GM19035 (cell line): ENCODE measurements at regions not wholly inside any gene's neighbourhood (a gene's known extent, or its start where the extent isn't known, plus 50 kb on each side); places are given as distances from the start of the nearest gene placed in this dataset.
"Not testable (repeated sequence)": the region's sequence is repeated elsewhere in the genome, so short reads cannot be mapped to it uniquely, and the experiment has no call there.

Experiments used
- ATAC-seq: cut with Tn5 transposase; IDR thresholded peaks from one replicate; pipeline ENCODE4 v1.9.1; 2021; ENCODE audit not compliant: unreplicated experiment

GRCh38 chr19:28314756-28315155 lies 898.2 kb downstream of the UQCRFS1 start:
- ATAC-seq = no peak

GRCh38 chr19:28314287-28314686 lies 898.7 kb downstream of the UQCRFS1 start:
- no peak for ATAC-seq

- no peak for ATAC-seq
Observed at GRCh38 chr19:28313633-28314032, 899.3 kb downstream of the UQCRFS1 start.

GRCh38 chr19:28312269-28312668 lies 900.7 kb downstream of the UQCRFS1 start:
- no peak for ATAC-seq

- not testable (repeated sequence) for ATAC-seq
Observed at GRCh38 chr19:28310829-28311228, 902.1 kb downstream of the UQCRFS1 start.

GRCh38 chr19:28309070-28309469 lies 903.9 kb downstream of the UQCRFS1 start:
- no peak for ATAC-seq

GRCh38 chr19:28307963-28308362 lies 905.0 kb downstream of the UQCRFS1 start:
- ATAC-seq = no peak

GRCh38 chr19:28307487-28307886 lies 905.5 kb downstream of the UQCRFS1 start:
- no peak for ATAC-seq

- no peak for ATAC-seq
Observed at GRCh38 chr19:28305513-28305912, 907.4 kb downstream of the UQCRFS1 start.

GRCh38 chr19:28303502-28303901 lies 909.4 kb downstream of the UQCRFS1 start:
- no peak for ATAC-seq

GRCh38 chr19:28301961-28302360 lies 911.0 kb downstream of the UQCRFS1 start:
- ATAC-seq = no peak

GRCh38 chr19:28301463-28301862 lies 911.5 kb downstream of the UQCRFS1 start:
- no peak for ATAC-seq

GRCh38 chr19:28299649-28300048 lies 913.3 kb downstream of the UQCRFS1 start:
- ATAC-seq = no peak

- no peak for ATAC-seq
Observed at GRCh38 chr19:28297586-28298157, 915.3 kb downstream of the UQCRFS1 start.

GRCh38 chr19:28297036-28297435 lies 915.9 kb downstream of the UQCRFS1 start:
- ATAC-seq = no peak

- ATAC-seq = no peak
Observed at GRCh38 chr19:28296506-28296905, 916.4 kb downstream of the UQCRFS1 start.

- ATAC-seq = not testable (repeated sequence)
Observed at GRCh38 chr19:28294975-28295374, 918.0 kb downstream of the UQCRFS1 start.

GRCh38 chr19:28294395-28294794 lies 918.6 kb downstream of the UQCRFS1 start:
- ATAC-seq = no peak

GRCh38 chr19:28293685-28294084 lies 919.3 kb downstream of the UQCRFS1 start:
- ATAC-seq = no peak

GRCh38 chr19:28292822-28293500 lies 920.0 kb downstream of the UQCRFS1 start:
- ATAC-seq = no peak

- ATAC-seq = no peak
Observed at GRCh38 chr19:28291874-28292273, 921.1 kb downstream of the UQCRFS1 start.

GRCh38 chr19:28290963-28291657 lies 921.8 kb downstream of the UQCRFS1 start:
- no peak for ATAC-seq
